GM06990 (cell line): ENCODE measurements at regions not wholly inside any gene's neighbourhood (a gene's known extent, or its start where the extent isn't known, plus 50 kb on each side); places are given as distances from the start of the nearest gene placed in this dataset.

Experiments
- DNase-seq: peaks from one replicate; pipeline ENCODE4 v3.0.0-alpha.2; 2011; ENCODE audit not compliant: insufficient read length; ENCODE audit errors: extremely low read depth
- H3K27me3 ChIP-seq: replicated peaks from 2 replicates; pipeline ENCODE4 v1.6.0; 2011; ENCODE audit warnings: low read length; ENCODE audit not compliant: control insufficient read depth, insufficient read depth
- H3K36me3 ChIP-seq: 2 replicates; pipeline ENCODE4 v1.5.1; 2011; ENCODE audit warnings: low read length; ENCODE audit not compliant: control insufficient read depth, insufficient read depth
- H3K4me3 ChIP-seq: replicated peaks from 2 replicates; pipeline ENCODE4 v1.5.1; 2011; ENCODE audit warnings: low read depth, mild to moderate bottlenecking, control low read depth, low read length
- CTCF ChIP-seq: IDR thresholded peaks from 2 replicates; pipeline ENCODE4 v1.5.1; 2011; ENCODE audit warnings: low read length, control low read depth, mild to moderate bottlenecking, inconsistent platforms; ENCODE audit not compliant: insufficient read depth, poor library complexity, severe bottlenecking

GRCh38 chr6:23417133-23417532, 708.9 kb upstream of the NRSN1 start:
- no peak for DNase-seq
- no peak overlapping the region for H3K4me3 ChIP-seq
- TF ChIP-seq CTCF: no peak
- H3K36me3 ChIP-seq: no peaks in the 10 kb centered on the region
- H3K27me3 ChIP-seq: no peaks in the 10 kb centered on the region

- no peak for TF ChIP-seq CTCF
- no peak for DNase-seq
- no peaks in the 10 kb centered on the region for H3K27me3 ChIP-seq
- no peak overlapping the region for H3K4me3 ChIP-seq
- H3K36me3 ChIP-seq: no peaks in the 10 kb centered on the region
These were observed 707.9 kb upstream of the NRSN1 start for GRCh38 chr6:23418095-23418494.

- no peak overlapping the region for H3K4me3 ChIP-seq
- TF ChIP-seq CTCF: no peak
- no peaks in the 10 kb centered on the region for H3K36me3 ChIP-seq
- no peaks in the 10 kb centered on the region for H3K27me3 ChIP-seq
- no peak for DNase-seq
These were observed 707.0 kb upstream of the NRSN1 start for GRCh38 chr6:23419046-23419445.

- Histone ChIP-seq H3K27me3 (no peaks in the 10 kb centered on the region), H3K4me3 (no peak overlapping the region), H3K36me3 (no peaks in the 10 kb centered on the region)
- no peak for TF ChIP-seq CTCF
- DNase-seq: no peak
These were observed 705.2 kb upstream of the NRSN1 start for GRCh38 chr6:23420659-23421350.

GRCh38 chr6:23424584-23424983, 701.4 kb upstream of the NRSN1 start:
- H3K27me3 ChIP-seq: no peaks in the 10 kb centered on the region
- H3K4me3 ChIP-seq: no peak overlapping the region
- no peak for DNase-seq
- no peaks in the 10 kb centered on the region for H3K36me3 ChIP-seq
- no peak for TF ChIP-seq CTCF

- no peak for TF ChIP-seq CTCF
- no peak overlapping the region for H3K4me3 ChIP-seq
- no peaks in the 10 kb centered on the region for H3K36me3 ChIP-seq
- no peaks in the 10 kb centered on the region for H3K27me3 ChIP-seq
- no peak for DNase-seq
These were observed 690.9 kb upstream of the NRSN1 start for GRCh38 chr6:23435126-23435525.
